Keratinocyte (primary cell): ENCODE measurements at regions not wholly inside any gene's neighbourhood (a gene's known extent, or its start where the extent isn't known, plus 50 kb on each side); places are given as distances from the start of the nearest gene placed in this dataset.

Source experiments
- DNase-seq: peaks from one replicate; pipeline ENCODE4 v3.0.0-alpha.2; 2011; ENCODE audit warnings: low read depth, missing footprints, low spot score
- FAIRE-seq: peaks from 2 replicates; lab custom pipeline; 2011; peaks lifted over from hg19 to GRCh38; lab: Jason Lieb, UNC
- H2AFZ ChIP-seq: 2 replicates; pipeline ENCODE4 v1.6.0; 2012; ENCODE audit warnings: low read length, control low read depth, inconsistent platforms; ENCODE audit not compliant: control insufficient read depth
- H3K27ac ChIP-seq: 2 replicates; pipeline ENCODE4 v1.5.1; 2011; ENCODE audit warnings: low read length; ENCODE audit not compliant: control insufficient read depth, insufficient read depth
- H3K27me3 ChIP-seq: 3 replicates; pipeline ENCODE4 v1.6.0; 2011; ENCODE audit warnings: low read length; ENCODE audit not compliant: control insufficient read depth, insufficient read depth; ENCODE audit errors: extremely low read depth
- H3K36me3 ChIP-seq, 2 experiments: 2 replicates in 1 of 2; 3 replicates in 1 of 2; pipeline ENCODE4 v1.5.1; 2011; ENCODE audit warnings: low read length in 2 of 2, mild to moderate bottlenecking in 1 of 2; ENCODE audit not compliant: control insufficient read depth in 2 of 2, insufficient read depth in 2 of 2; ENCODE audit errors: extremely low read depth in 1 of 2
- H3K4me1 ChIP-seq: 3 replicates; pipeline ENCODE4 v1.5.1; 2011; ENCODE audit warnings: low read length; ENCODE audit not compliant: control insufficient read depth, insufficient read depth; ENCODE audit errors: extremely low read depth
- H3K4me2 ChIP-seq: 3 replicates; pipeline ENCODE4 v1.6.0; 2011; ENCODE audit warnings: low read depth, low read length; ENCODE audit not compliant: control insufficient read depth, insufficient read depth; ENCODE audit errors: extremely low read depth
- H3K4me3 ChIP-seq, 3 experiments: fragments of 200-600 bp in 1 of 3; sonication (generic) in 1 of 3; 2 replicates in 2 of 3; 3 replicates in 1 of 3; pipeline ENCODE4 v1.5.1; 2011 to 2016; ENCODE audit warnings: low read length in 3 of 3, mild to moderate bottlenecking in 3 of 3, control low read depth in 2 of 3, inconsistent platforms in 1 of 3, low read depth in 1 of 3, mixed read lengths in 1 of 3, mixed run types in 1 of 3, moderate library complexity in 1 of 3; ENCODE audit not compliant: control insufficient read depth in 2 of 3, insufficient read depth in 2 of 3; ENCODE audit errors: extremely low read depth in 1 of 3
- H3K79me2 ChIP-seq: 2 replicates; pipeline ENCODE4 v1.6.0; 2012; ENCODE audit warnings: low read length; ENCODE audit not compliant: control insufficient read depth, insufficient read depth
- H3K9ac ChIP-seq: 3 replicates; pipeline ENCODE4 v1.6.0; 2011; ENCODE audit warnings: low read length; ENCODE audit not compliant: control insufficient read depth, insufficient read depth; ENCODE audit errors: extremely low read depth
- H3K9me1 ChIP-seq: 3 replicates; pipeline ENCODE4 v1.6.0; 2011; ENCODE audit warnings: low read length; ENCODE audit not compliant: control insufficient read depth, insufficient read depth; ENCODE audit errors: extremely low read depth
- H3K9me3 ChIP-seq: 2 replicates; pipeline ENCODE4 v1.5.1; 2012; ENCODE audit warnings: low read depth, low read length; ENCODE audit not compliant: control insufficient read depth
- H4K20me1 ChIP-seq: 3 replicates; pipeline ENCODE4 v1.6.0; 2011; ENCODE audit warnings: low read length; ENCODE audit not compliant: control insufficient read depth, insufficient read depth; ENCODE audit errors: extremely low read depth
- EZH2 ChIP-seq: IDR thresholded peaks from one replicate; pipeline ENCODE4 v1.6.1; 2012; ENCODE audit warnings: inconsistent platforms, mild to moderate bottlenecking, low read length, moderate library complexity
- dilution Hi-C: fragments of 300-500 bp; cut with MboI; formaldehyde crosslinking; loops from one replicate; pipeline ENCODE4 v1.7.0; 2020; ENCODE audit warnings: low sequenced_read_pairs; ENCODE audit not compliant: extremely low pct_ligation_motif_present
- TF ChIP-seq, protein P1 (sequence below), 3 experiments: IDR thresholded peaks in 1 of 3; conservative IDR thresholded peaks in 1 of 3; optimal IDR thresholded peaks in 1 of 3; 2 replicates in 2 of 3; 3 replicates in 1 of 3; pipeline versions ENCODE3 to v1.5.1; 2011; ENCODE audit warnings: low read length in 3 of 3, mild to moderate bottlenecking in 3 of 3, moderate library complexity in 2 of 3, control low read depth in 1 of 3, inconsistent platforms in 1 of 3; ENCODE audit not compliant: insufficient read depth in 2 of 3; ENCODE audit errors: extremely low read depth in 1 of 3

DNA sequence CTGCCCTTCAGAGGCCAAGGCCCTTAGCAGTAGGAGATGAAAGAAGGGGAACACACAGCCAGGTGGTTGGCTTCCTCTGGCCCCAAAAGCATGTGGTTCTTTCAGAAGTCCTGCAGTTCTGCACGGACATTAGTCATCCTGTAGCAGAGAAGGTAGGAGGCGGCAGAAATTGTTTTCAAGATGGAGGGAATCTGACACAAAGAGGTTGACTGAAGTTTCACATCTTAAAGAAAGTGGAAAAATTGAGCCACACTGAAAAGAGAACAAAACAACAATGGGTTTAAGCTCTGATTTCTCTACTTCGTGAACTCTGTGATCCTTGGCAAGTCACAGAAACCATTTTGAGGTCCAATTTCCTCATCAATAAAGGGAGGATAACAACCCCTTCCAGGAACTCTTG lies 125.3 kb upstream of the DNAH14 start:
- DNase-seq = no peak
- H3K79me2 ChIP-seq = no peaks in the 10 kb centered on the region
- no peaks in the 10 kb centered on the region for H3K4me1 ChIP-seq
- H3K9me3 ChIP-seq = no peaks in the 10 kb centered on the region
- H3K27ac ChIP-seq = no peak overlapping the region
- no peak overlapping the region for H3K4me2 ChIP-seq
- no peak overlapping the region for H2AFZ ChIP-seq
- no peak for FAIRE-seq
- H3K9ac ChIP-seq = no peak overlapping the region
- TF ChIP-seq, protein P1, sequence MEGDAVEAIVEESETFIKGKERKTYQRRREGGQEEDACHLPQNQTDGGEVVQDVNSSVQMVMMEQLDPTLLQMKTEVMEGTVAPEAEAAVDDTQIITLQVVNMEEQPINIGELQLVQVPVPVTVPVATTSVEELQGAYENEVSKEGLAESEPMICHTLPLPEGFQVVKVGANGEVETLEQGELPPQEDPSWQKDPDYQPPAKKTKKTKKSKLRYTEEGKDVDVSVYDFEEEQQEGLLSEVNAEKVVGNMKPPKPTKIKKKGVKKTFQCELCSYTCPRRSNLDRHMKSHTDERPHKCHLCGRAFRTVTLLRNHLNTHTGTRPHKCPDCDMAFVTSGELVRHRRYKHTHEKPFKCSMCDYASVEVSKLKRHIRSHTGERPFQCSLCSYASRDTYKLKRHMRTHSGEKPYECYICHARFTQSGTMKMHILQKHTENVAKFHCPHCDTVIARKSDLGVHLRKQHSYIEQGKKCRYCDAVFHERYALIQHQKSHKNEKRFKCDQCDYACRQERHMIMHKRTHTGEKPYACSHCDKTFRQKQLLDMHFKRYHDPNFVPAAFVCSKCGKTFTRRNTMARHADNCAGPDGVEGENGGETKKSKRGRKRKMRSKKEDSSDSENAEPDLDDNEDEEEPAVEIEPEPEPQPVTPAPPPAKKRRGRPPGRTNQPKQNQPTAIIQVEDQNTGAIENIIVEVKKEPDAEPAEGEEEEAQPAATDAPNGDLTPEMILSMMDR (optimal IDR thresholded peaks at IDR 0.05 in 1 of 3, IDR thresholded peaks at IDR 0.05 in 1 of 3, conservative IDR thresholded peaks at IDR 0.05 in 1 of 3; ENCODE audit: extremely low read depth in 1 of 3, insufficient read depth in 2 of 3, low read length in 3 of 3) = no peak
- dilution Hi-C loops = no loop called here
- H3K36me3 ChIP-seq = no peaks in the 10 kb centered on the region
- no peaks in the 10 kb centered on the region for H3K27me3 ChIP-seq
- H4K20me1 ChIP-seq = no peaks in the 10 kb centered on the region
- no peaks in the 10 kb centered on the region for H3K9me1 ChIP-seq
- no peak overlapping the region for H3K4me3 ChIP-seq

DNA sequence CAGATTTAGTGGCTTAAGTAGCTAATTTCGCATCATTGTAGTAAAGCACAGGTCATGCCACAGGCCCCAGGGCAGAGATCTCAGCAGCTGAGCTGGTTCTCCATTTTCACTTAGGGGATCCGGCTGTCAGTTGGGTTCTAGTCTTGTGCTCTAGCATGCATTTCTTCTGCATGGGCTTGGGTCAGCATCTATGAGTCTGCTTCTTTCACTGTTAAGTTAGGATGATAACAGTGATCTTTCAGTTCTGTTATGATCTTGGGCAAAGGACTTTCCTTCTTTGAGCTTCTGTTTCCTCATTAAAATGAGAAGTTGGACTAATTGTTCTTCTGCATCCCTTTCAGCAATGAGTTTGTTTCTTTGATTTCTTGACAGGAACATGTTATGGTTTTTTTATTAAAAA lies 123.6 kb upstream of the DNAH14 start:
- no peak overlapping the region for H3K4me2 ChIP-seq
- H3K9me3 ChIP-seq = no peaks in the 10 kb centered on the region
- no peak overlapping the region for H3K27ac ChIP-seq
- H2AFZ ChIP-seq = no peak overlapping the region
- H4K20me1 ChIP-seq = no peaks in the 10 kb centered on the region
- no peak overlapping the region for H3K4me3 ChIP-seq
- dilution Hi-C loops = no loop called here
- H3K36me3 ChIP-seq = no peaks in the 10 kb centered on the region
- H3K9me1 ChIP-seq = no peaks in the 10 kb centered on the region
- no peak overlapping the region for H3K9ac ChIP-seq
- TF ChIP-seq EZH2 = no peak
- TF ChIP-seq, protein P1 (optimal IDR thresholded peaks at IDR 0.05 in 1 of 3, IDR thresholded peaks at IDR 0.05 in 1 of 3, conservative IDR thresholded peaks at IDR 0.05 in 1 of 3; ENCODE audit: extremely low read depth in 1 of 3, insufficient read depth in 2 of 3, low read length in 3 of 3) = no peak
- FAIRE-seq = no peak
- H3K4me1 ChIP-seq = no peaks in the 10 kb centered on the region
- H3K27me3 ChIP-seq = no peaks in the 10 kb centered on the region
- no peaks in the 10 kb centered on the region for H3K79me2 ChIP-seq
- no peak for DNase-seq
